ENCODE measurements at regions not wholly inside any gene's neighbourhood (a gene's known extent, or its start where the extent isn't known, plus 50 kb on each side); places are given as distances from the start of the nearest gene placed in this dataset.

DNA sequence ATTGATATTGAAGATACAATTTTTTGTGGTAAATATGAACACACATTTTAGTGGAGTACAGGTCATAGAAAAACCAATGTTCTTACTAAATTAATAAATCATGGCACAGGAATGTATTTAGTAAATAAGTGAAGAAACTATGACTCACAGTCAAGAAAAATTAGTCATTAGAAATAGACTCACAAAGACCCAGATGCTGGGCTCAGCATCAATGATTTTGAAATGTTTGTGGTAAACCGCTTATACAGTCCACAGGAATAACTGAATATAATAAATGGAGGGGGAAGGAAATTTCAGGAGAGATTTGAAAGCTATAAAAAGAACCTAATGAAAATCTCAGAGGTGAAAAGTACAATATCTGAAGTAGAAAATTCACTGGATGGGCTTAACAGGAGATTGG lies 138.3 kb upstream of the ADCY1 start:
- TF ChIP-seq, protein P1, sequence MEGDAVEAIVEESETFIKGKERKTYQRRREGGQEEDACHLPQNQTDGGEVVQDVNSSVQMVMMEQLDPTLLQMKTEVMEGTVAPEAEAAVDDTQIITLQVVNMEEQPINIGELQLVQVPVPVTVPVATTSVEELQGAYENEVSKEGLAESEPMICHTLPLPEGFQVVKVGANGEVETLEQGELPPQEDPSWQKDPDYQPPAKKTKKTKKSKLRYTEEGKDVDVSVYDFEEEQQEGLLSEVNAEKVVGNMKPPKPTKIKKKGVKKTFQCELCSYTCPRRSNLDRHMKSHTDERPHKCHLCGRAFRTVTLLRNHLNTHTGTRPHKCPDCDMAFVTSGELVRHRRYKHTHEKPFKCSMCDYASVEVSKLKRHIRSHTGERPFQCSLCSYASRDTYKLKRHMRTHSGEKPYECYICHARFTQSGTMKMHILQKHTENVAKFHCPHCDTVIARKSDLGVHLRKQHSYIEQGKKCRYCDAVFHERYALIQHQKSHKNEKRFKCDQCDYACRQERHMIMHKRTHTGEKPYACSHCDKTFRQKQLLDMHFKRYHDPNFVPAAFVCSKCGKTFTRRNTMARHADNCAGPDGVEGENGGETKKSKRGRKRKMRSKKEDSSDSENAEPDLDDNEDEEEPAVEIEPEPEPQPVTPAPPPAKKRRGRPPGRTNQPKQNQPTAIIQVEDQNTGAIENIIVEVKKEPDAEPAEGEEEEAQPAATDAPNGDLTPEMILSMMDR (IDR thresholded peaks at IDR 0.05; ENCODE audit: poor library complexity), result no peak
- TF ChIP-seq EZH2phosphoT487 (IDR thresholded peaks at IDR 0.05; ENCODE audit: low read depth, severe bottlenecking, unreplicated experiment), result no peak

All from hepatocyte (in vitro differentiated cells).